ENCODE measurements at regions not wholly inside any gene's neighbourhood (a gene's known extent, or its start where the extent isn't known, plus 50 kb on each side); places are given as distances from the start of the nearest gene placed in this dataset.
"Not testable (repeated sequence)": the region's sequence is repeated elsewhere in the genome, so short reads cannot be mapped to it uniquely, and the experiment has no call there.

DNA sequence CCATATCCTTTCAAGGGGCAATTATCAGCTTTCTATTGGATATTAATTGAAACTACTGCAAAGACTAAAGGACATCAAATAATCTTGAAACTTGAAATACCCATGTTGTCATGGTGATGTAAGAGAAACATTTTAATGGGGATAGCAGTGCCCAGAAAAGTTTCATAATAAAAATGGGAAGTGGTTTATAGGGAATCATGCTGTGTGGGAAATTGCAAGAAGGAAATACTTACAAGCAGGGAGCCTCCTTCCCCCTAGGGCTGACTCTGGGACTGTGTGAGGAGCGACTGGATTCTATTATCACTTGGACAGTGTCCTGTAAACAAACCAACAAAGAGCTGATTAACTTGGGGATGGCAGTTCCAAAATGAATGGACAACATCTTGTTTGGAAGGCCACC lies 1393.1 kb upstream of the GOT2 start:
- TF ChIP-seq, protein P1, sequence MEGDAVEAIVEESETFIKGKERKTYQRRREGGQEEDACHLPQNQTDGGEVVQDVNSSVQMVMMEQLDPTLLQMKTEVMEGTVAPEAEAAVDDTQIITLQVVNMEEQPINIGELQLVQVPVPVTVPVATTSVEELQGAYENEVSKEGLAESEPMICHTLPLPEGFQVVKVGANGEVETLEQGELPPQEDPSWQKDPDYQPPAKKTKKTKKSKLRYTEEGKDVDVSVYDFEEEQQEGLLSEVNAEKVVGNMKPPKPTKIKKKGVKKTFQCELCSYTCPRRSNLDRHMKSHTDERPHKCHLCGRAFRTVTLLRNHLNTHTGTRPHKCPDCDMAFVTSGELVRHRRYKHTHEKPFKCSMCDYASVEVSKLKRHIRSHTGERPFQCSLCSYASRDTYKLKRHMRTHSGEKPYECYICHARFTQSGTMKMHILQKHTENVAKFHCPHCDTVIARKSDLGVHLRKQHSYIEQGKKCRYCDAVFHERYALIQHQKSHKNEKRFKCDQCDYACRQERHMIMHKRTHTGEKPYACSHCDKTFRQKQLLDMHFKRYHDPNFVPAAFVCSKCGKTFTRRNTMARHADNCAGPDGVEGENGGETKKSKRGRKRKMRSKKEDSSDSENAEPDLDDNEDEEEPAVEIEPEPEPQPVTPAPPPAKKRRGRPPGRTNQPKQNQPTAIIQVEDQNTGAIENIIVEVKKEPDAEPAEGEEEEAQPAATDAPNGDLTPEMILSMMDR (IDR thresholded peaks at IDR 0.05; ENCODE audit: insufficient read depth, low read length), result no peak
- H3K4me3 ChIP-seq (ENCODE audit: low read depth, low read length), result no peak overlapping the region
- no peak for DNase-seq (ENCODE audit: low read depth)

DNA sequence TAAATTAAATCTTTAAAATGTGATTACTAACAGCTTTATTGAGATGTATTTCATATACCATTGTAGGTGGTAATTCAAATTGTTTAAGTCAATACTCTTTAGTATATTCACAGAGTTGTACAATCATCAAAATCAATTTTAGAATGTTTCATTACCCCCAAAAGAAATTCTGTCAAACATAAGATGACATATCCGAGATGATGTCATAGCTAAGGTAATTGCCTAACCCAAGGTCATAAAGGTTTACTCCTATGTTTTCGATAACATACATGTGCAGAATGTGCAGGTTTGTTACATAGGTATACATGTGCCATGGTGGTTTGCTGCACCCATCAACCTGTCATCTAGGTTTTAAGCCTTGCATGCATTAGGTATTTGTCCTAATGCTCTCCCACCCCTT lies 1392.0 kb upstream of the GOT2 start:
- not testable (repeated sequence) for H3K4me3 ChIP-seq (ENCODE audit: low read depth, low read length); DNase-seq (ENCODE audit: low read depth)

DNA sequence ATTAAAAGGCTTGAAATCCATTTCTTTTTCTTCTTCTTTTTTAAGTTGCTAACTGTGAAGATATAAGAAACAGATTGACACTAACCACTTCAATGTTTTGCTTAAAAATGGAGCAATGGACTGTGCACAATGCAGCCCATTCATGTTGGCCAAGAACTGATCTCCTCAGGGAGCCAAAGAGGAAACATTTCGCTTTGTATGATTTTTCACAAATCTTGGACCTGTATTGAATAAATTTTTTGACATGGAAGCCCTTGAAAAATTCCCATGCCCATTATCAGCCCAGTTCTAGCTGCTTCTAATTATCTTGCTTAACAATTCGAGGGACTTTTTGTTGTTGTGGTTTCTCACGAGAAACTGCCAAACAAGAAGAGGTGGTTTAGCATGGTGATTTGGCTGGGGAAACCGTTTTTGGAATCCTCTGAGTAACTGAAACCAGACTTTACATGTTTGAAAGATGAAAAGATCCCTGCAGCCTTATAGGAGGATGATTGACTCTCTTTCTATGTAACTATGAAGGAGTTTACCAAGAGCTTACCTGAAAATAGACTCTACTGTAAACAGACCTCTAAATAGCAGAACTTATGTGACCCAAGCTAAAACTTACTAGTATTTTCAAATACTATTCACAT lies 1389.4 kb upstream of the GOT2 start:
- no peak overlapping the region for H3K4me3 ChIP-seq (ENCODE audit: low read depth, low read length)
- TF ChIP-seq, protein P1 (IDR thresholded peaks at IDR 0.05; ENCODE audit: insufficient read depth, low read length), result no peak
- no peak for DNase-seq (ENCODE audit: low read depth)

DNA sequence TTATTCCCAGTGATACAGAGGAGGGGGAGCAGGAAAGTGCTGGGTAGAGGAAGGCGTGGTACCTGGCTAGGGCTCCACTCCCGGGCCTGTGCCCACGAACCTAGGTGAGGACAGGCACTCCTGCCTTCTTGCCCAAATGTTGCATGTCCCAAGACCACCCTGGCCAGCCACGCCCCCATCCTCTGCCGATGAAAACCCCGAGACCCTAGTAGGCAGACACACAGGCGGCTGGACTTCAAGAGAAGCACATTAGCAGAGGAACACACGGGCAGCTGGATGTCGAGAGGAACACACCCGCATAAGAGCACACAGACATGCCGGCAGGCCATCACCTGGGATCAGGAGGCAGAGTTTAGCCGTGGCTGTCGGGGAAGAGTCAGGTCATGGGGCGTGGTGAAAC lies 1386.5 kb upstream of the GOT2 start:
- TF ChIP-seq, protein P1 (IDR thresholded peaks at IDR 0.05; ENCODE audit: insufficient read depth, low read length), result no peak
- no peak for DNase-seq (ENCODE audit: low read depth)
- no peak overlapping the region for H3K4me3 ChIP-seq (ENCODE audit: low read depth, low read length)

DNA sequence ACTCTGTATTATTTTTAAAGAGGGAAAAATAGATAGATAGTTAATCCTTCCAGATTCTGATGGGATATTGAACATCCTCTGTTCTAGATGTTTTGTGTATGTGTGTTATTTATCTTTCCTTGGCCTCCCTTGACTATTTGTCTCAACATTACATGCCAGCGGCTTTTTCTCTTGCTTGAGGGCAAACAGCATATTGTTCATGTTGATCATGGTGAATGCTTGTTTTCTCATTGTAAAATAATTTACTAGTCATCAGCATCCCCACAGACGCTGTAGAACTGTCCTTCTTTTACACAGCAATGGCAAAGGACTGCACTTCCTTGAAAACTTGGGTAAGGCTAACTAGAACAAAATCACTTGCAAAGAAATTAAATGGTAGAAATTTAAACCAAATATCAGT lies 1376.4 kb upstream of the GOT2 start:
- TF ChIP-seq, protein P1 (IDR thresholded peaks at IDR 0.05; ENCODE audit: insufficient read depth, low read length), result no peak
- no peak for DNase-seq (ENCODE audit: low read depth)
- no peak overlapping the region for H3K4me3 ChIP-seq (ENCODE audit: low read depth, low read length)

DNA sequence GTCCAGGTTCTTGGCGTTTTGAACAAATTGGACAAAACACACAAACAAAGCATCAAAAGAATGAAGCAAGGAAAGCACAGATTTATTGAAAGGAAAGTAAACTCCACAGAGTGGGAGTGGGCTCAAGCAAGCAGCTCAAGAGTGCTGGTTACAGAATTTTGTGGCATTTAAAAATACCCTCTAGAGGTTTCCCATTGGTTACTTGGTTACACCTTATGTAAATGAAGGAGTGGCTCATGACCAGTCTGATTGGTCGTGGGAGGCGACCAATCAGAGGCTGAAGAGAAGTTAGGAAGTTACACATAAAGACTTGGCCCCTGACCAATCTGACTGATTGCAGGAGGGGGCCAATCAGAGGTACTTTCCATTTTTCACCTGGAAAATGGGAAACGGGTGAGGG lies 1373.8 kb upstream of the GOT2 start:
- no peak overlapping the region for H3K4me3 ChIP-seq (ENCODE audit: low read depth, low read length)
- TF ChIP-seq, protein P1 (IDR thresholded peaks at IDR 0.05; ENCODE audit: insufficient read depth, low read length), result no peak
- no peak for DNase-seq (ENCODE audit: low read depth)

DNA sequence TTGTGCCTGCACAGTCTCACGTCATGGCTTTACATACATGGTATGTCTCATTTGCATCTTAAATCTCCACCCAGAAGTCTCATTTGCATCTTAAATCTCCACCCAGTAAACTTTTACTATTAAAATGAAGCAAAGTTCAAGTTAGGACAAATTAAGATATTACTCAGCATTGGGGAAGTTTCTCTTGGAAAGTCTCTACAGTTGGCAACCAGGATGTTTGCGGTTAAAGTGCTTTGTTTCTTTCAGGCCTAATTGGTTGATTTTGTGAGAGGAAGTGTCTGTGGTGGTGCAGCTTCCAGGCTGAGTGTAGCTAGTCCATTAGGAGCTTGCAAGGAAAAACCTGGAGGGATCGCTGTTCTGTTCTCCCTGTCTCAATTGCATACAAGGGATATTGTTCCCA lies 1373.3 kb upstream of the GOT2 start:
- TF ChIP-seq, protein P1 (IDR thresholded peaks at IDR 0.05; ENCODE audit: insufficient read depth, low read length), result no peak
- no peak for DNase-seq (ENCODE audit: low read depth)
- H3K4me3 ChIP-seq (ENCODE audit: low read depth, low read length), result no peak overlapping the region
